Stimulated activated naive CD8-positive, alpha-beta T cell treated with anti-CD3 and anti-CD28 coated beads, Interleukin-15, Interleukin-2, amounts not matched to agents 100 ng/mL and 50 ng/mL, for 24 hours (primary cell): ENCODE measurements at regions not wholly inside any gene's neighbourhood (a gene's known extent, or its start where the extent isn't known, plus 50 kb on each side); places are given as distances from the start of the nearest gene placed in this dataset.

Experiments used
- H3K27ac Mint-ChIP-seq: one replicate; pipeline ENCODE4 v1.8.0; 2021; ENCODE audit warnings: mild to moderate bottlenecking, mixed read lengths
- H3K27me3 Mint-ChIP-seq: one replicate; pipeline ENCODE4 v1.8.0; 2021; ENCODE audit warnings: mixed read lengths
- H3K36me3 Mint-ChIP-seq: one replicate; pipeline ENCODE4 v1.8.0; 2021; ENCODE audit warnings: low read depth, mixed read lengths
- H3K4me1 Mint-ChIP-seq: one replicate; pipeline ENCODE4 v1.8.0; 2021; ENCODE audit warnings: low read depth, mixed read lengths
- H3K4me3 Mint-ChIP-seq: one replicate; pipeline ENCODE4 v1.8.0; 2021; ENCODE audit warnings: mild to moderate bottlenecking, mixed read lengths
- H3K9me3 Mint-ChIP-seq: one replicate; pipeline ENCODE4 v1.8.0; 2021; ENCODE audit warnings: mixed read lengths

DNA sequence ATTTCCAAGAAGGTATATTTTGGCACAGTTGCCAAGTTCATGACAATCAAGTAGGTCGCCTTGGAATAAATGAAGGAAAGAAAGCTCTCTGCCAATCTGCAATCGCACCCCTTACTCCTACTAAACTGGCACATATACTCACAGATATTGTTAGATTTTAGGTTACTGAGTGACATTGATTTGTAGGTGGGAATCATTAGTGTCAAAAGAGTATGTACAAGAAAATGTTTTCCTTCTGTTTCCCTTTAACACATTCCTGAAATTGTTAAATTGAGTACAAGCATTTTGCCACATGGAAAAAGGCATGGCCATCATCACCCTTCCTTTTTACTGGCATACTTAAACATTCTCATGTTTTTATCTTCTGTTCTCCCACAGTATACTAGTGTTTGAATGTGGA is 2868.3 kb upstream of the PCDH20 start:
- Mint-ChIP-seq H3K27ac (no peak overlapping the region), H3K27me3 (no peaks in the 10 kb centered on the region), H3K36me3 (no peaks in the 10 kb centered on the region), H3K4me3 (no peak overlapping the region), H3K9me3 (peaks cover 20% of the 10 kb centered on the region), H3K4me1 (no peaks in the 10 kb centered on the region)

DNA sequence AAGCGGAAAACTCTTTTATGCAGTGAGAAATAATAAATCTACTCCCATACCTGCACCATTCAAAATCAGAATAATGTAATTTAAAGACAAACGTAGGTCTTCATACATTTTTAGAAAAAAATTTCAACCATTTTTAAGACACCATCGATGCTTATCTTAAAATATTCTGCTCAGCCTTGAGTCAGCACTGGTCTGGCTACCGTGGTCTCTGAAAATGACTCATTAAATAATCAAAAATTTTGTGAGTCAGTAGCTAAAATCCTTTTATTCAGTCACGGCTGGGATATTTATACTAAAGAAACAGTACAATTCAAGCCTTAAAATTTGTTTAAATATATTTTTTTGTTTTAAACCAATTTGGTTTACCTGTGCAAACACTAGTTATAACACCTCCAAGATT is 2862.8 kb upstream of the PCDH20 start:
- Mint-ChIP-seq H3K27me3 (no peaks in the 10 kb centered on the region), H3K27ac (no peak overlapping the region), H3K4me3 (no peak overlapping the region), H3K9me3 (peaks cover 6% of the 10 kb centered on the region), H3K36me3 (no peaks in the 10 kb centered on the region), H3K4me1 (no peaks in the 10 kb centered on the region)

DNA sequence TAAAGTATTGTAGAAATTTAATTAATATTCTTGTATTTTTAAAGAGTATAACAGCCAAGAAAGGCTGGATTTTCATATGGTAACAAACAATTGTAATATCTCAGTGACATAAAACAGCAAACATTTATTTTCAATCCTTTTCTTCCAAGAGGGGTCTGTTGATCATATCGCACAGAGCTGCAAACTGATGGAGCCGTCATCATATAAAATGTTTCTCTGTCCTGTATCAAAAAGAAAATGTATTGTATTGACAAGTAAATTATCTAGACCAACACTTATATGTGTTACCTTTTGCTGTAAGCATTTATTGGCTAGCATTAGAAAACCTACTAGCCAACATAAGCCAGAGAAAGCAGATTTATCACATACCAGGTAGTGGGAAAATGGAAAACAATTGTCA is 2861.4 kb upstream of the PCDH20 start:
- H3K27ac Mint-ChIP-seq = no peak overlapping the region
- H3K36me3 Mint-ChIP-seq = no peaks in the 10 kb centered on the region
- H3K4me3 Mint-ChIP-seq = no peak overlapping the region
- no peaks in the 10 kb centered on the region for H3K4me1 Mint-ChIP-seq
- peaks cover 6% of the 10 kb centered on the region for H3K9me3 Mint-ChIP-seq
- H3K27me3 Mint-ChIP-seq = no peaks in the 10 kb centered on the region

DNA sequence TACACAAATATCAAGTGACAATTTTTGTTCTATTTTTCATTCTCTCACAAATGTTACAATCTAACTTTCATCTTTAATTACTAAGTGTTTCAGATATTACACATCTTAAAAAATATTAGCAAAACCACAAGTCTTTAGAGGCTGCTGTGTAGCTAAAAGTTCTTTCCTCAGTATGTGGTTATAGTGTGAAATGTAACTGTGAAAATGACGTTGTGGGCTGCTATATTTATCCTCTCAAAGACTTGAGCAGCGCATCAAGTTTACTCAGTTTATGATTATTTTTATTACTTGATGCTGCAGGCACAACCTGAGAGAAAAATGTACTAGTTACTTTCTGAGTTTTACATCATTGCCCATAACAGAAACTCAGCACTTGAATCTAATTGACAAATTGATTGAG is 2860.6 kb upstream of the PCDH20 start:
- Mint-ChIP-seq H3K27ac (no peak overlapping the region), H3K27me3 (no peaks in the 10 kb centered on the region), H3K4me3 (no peak overlapping the region), H3K4me1 (no peaks in the 10 kb centered on the region), H3K9me3 (no peaks in the 10 kb centered on the region), H3K36me3 (no peaks in the 10 kb centered on the region)

DNA sequence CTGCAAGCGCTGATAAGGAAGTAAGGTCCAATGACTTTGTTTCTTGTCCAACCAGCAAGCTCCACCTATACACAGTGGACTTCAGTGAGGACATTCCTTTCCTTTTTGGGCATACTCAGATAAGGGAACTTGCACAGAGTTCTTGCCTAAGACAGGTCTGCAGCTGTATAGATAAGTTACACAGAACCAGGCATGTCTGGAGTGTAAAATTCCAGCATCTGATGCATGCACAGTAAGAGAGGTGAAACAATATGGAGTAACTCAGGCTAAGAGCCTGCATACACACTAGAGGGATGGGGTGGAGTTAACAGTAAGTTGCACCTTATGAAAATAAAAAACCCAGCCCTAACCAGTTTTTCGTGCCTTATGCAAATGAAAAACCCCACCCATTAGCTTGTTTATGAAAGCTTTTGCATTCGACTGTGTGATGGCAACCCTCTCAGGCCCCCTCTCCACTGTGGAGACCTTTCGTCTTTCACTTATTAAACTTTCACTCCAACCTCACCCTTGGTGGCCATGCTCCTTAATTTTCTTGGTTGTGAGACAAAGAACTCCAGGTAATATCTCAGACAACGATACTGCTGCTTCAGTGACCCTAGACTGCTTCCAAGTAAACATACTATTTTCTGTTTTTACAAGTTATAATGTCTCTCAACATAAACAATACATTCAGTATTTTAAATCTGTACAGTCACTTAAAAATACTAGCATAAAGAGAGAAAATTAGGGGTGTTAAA is 2859.0 kb upstream of the PCDH20 start:
- no peak overlapping the region for H3K4me3 Mint-ChIP-seq
- H3K27ac Mint-ChIP-seq = no peak overlapping the region
- H3K36me3 Mint-ChIP-seq = no peaks in the 10 kb centered on the region
- no peaks in the 10 kb centered on the region for H3K27me3 Mint-ChIP-seq
- no peaks in the 10 kb centered on the region for H3K9me3 Mint-ChIP-seq
- H3K4me1 Mint-ChIP-seq = no peaks in the 10 kb centered on the region

DNA sequence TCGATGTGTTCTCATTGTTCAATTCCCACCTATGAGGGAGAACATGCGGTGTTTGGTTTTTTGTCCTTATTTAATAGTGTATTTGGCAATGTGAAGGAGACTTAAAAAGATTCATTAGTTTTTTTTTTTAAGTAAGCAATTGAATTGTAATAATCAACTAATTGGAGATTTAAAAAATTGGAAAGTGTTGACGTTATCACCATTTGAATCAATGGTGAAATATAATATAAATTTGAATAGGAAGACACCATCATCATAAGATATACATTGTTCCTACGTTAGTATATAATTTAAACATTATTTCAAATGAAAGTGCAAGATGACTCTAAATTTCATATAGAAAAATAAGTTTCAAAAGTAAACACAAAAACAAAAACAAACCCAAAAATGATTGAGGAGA is 2858.1 kb upstream of the PCDH20 start:
- Mint-ChIP-seq H3K27me3 (no peaks in the 10 kb centered on the region), H3K27ac (no peak overlapping the region), H3K36me3 (no peaks in the 10 kb centered on the region), H3K9me3 (no peaks in the 10 kb centered on the region), H3K4me1 (no peaks in the 10 kb centered on the region), H3K4me3 (no peak overlapping the region)

DNA sequence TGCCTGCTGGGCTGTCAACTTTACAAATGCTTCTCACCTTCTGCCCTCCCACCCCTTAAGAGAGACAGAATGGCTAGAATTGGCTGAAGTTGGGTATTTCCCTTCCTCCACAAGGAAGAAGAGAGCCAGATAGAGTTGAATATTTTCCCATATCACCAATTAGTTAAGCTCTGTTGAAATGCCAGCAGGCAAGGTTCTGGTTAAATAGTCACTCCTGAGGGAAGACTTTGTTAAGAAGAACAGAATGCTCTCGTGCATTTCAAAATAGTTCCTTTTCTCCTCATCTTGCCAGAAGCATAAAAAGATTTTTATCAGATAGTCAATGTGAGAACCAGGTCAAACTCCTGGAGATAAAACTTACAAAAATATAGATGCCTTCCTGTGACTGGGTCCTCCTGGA is 2857.0 kb upstream of the PCDH20 start:
- Mint-ChIP-seq H3K4me1 (no peaks in the 10 kb centered on the region), H3K27me3 (no peaks in the 10 kb centered on the region), H3K9me3 (peaks cover 4% of the 10 kb centered on the region), H3K36me3 (no peaks in the 10 kb centered on the region), H3K4me3 (no peak overlapping the region), H3K27ac (no peak overlapping the region)

DNA sequence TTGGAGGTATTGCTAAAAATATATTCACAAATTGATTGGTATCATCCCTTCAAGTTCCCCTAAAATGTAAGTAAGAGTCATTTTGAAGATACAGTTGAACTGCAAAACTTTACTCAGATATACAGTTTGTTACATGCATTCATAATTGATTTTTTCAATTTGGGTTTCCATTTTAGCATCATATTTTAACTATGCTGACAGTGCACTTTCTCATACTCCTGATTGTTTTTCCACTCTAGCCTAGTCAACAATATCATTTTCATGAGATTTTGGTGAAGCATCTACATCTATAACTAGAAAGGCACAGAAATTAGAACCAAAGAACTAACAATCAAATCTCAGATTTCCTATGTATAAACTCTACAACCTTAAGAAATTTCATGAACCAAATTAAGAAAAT is 2850.4 kb upstream of the PCDH20 start:
- H3K4me3 Mint-ChIP-seq = no peak overlapping the region
- H3K36me3 Mint-ChIP-seq = no peaks in the 10 kb centered on the region
- H3K27ac Mint-ChIP-seq = no peak overlapping the region
- H3K9me3 Mint-ChIP-seq = peaks cover 29% of the 10 kb centered on the region
- H3K4me1 Mint-ChIP-seq = no peaks in the 10 kb centered on the region
- no peaks in the 10 kb centered on the region for H3K27me3 Mint-ChIP-seq

DNA sequence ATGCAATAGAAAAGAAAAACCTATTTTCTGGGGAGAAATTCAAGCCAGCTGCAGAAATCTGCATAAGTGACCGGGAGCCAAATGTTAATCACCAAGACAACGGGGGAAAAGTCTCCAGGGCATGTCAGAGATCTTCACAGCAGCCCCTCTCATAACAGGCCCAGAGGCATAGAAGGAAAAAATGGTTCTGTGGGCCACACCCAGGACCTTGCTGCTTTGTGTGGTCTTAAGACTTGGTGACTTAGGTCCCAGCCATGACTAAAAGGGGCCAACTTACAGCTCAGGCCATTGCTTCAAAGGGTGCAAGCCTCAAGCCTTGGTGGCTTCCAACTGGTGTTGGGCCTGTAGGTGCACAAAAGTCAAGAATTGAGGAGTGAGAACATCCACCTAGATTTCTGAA is 2847.6 kb upstream of the PCDH20 start:
- no peaks in the 10 kb centered on the region for H3K36me3 Mint-ChIP-seq
- H3K27ac Mint-ChIP-seq = no peak overlapping the region
- peaks cover 27% of the 10 kb centered on the region for H3K9me3 Mint-ChIP-seq
- H3K4me1 Mint-ChIP-seq = no peaks in the 10 kb centered on the region
- H3K4me3 Mint-ChIP-seq = no peak overlapping the region
- no peaks in the 10 kb centered on the region for H3K27me3 Mint-ChIP-seq

DNA sequence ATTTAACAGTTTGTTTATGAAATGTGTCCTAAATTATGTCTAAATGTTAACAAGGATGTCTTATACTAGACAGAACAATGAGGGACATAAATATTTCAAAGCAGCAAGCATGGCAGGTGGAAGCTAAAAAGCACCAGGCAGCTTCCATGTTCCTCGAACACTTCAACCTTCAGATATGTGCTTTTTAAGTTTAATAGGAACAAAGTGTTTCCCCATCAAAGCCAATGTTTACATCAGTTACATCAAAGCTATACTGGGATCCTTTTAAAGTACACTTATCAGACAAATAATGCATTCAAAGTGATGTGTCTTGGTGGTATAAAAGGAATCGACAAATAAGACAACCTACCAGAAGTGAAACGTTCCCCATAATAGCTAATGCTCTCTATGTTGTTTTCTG is 2841.1 kb upstream of the PCDH20 start:
- H3K27me3 Mint-ChIP-seq = no peaks in the 10 kb centered on the region
- H3K9me3 Mint-ChIP-seq = peaks cover 16% of the 10 kb centered on the region
- H3K27ac Mint-ChIP-seq = no peak overlapping the region
- H3K4me3 Mint-ChIP-seq = no peak overlapping the region
- no peaks in the 10 kb centered on the region for H3K4me1 Mint-ChIP-seq
- H3K36me3 Mint-ChIP-seq = no peaks in the 10 kb centered on the region

DNA sequence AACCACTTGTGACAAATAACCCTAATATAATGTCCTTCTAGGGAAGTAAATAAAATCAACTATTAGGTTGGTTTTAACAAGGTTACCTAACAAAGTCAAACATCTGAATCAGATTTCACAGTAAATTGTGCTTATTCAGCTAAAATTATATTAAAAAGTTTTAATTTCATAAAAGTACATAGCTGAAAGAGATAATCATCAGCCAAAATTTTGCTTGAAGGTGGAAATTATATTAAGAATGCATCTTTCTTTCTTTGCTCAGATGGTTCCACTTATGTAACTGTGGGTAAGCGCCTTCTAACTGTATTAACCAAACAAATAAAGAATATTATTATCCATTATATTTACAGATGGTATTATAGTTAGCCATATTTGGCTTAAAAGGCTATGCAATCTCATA is 2840.3 kb upstream of the PCDH20 start:
- Mint-ChIP-seq H3K36me3 (no peaks in the 10 kb centered on the region), H3K4me1 (no peaks in the 10 kb centered on the region), H3K27me3 (no peaks in the 10 kb centered on the region), H3K9me3 (peaks cover 16% of the 10 kb centered on the region), H3K4me3 (no peak overlapping the region), H3K27ac (no peak overlapping the region)

DNA sequence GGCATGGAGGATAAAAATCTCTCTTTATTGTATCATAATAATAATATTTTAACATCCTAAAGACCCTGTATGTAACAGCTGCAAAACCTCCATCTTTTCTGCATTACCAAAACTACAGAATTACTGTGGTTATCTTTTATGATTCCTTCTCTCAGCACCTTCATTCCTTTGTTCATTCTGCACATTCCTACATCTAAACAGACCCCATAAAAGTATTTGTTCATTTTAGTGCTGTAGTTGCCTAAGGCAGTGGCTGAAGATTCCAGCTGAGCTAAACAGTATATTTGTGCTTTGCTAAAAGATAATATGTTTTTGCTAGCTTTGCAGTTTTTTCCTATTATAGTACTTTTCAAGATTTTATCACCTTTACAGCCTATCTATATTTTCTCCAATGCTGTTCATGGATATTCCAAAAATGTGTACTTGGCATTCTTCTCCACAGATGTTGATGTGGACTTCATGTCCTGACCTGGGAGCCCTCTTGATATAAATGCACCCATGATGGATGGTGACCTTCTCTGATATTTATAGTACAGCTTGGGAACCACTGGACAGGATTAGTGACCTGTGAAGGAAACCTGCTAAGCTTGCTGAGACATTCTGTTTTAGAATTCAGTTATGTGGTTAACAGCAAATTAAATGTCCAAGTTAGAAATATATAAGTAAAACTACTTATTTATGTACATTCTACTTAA is 2832.9 kb upstream of the PCDH20 start:
- H3K9me3 Mint-ChIP-seq = peaks cover 23% of the 10 kb centered on the region
- H3K36me3 Mint-ChIP-seq = no peaks in the 10 kb centered on the region
- no peak overlapping the region for H3K27ac Mint-ChIP-seq
- H3K4me3 Mint-ChIP-seq = no peak overlapping the region
- no peaks in the 10 kb centered on the region for H3K27me3 Mint-ChIP-seq
- H3K4me1 Mint-ChIP-seq = no peaks in the 10 kb centered on the region

DNA sequence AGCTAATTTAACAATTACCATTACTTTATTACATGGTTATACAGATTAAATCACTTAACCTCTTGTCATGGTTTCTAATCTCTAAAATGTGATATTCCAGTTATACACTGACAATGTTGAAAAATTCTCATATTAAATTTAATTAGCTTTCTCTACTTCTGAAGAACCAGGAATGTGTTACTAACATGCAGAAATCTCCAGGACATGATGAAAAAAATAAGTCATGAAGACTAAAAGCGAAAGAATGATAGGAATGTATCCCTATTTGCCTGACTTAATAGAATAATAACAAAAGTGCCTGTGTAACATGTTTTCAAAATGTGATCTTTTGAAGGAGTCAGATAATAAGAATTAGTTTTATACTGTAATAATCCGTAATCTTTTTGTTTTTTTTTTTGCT is 2823.7 kb upstream of the PCDH20 start:
- Mint-ChIP-seq H3K4me1 (no peaks in the 10 kb centered on the region), H3K27me3 (no peaks in the 10 kb centered on the region), H3K4me3 (no peak overlapping the region), H3K27ac (no peak overlapping the region), H3K9me3 (peaks cover 11% of the 10 kb centered on the region), H3K36me3 (no peaks in the 10 kb centered on the region)

DNA sequence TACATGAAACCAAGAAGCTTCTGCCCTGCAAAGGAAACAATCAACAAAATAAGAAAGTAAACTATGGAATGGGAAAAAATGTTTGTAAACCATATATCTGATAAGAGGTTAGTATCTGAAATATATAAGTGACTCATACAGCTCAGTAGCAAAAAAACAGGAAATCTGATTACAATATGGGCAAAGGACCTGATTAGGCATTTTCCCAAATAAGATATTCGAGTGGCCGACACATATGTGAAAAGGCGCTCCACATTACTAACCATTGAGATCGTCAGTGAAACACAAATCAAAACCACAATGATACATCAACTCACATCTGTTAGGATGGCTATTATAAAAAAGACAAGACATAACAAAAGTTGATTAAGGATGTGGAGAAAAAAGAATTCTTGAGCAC is 2818.6 kb upstream of the PCDH20 start:
- Mint-ChIP-seq H3K36me3 (no peaks in the 10 kb centered on the region), H3K4me1 (no peaks in the 10 kb centered on the region), H3K9me3 (peaks cover 9% of the 10 kb centered on the region), H3K27me3 (no peaks in the 10 kb centered on the region), H3K27ac (no peak overlapping the region), H3K4me3 (no peak overlapping the region)

DNA sequence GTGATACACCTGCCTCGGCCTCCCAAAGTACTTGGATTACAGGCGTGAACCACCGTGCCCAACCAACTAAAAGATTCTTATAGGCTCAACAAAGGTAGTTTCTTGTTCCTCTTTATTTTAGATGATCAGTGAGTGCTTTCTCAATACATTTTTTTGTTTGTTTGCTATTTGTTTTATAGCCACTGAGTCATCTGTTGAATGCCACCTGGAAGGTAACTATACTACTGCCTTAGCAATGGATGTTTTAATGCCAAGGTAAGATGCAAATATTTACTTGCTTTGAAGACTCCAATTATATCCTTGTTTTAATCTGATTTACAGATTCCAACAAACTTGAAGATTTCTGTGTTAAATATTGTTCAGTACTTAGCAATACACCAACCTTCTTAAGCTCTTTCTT is 2807.4 kb upstream of the PCDH20 start:
- Mint-ChIP-seq H3K9me3 (peaks cover 11% of the 10 kb centered on the region), H3K4me1 (no peaks in the 10 kb centered on the region), H3K27ac (no peak overlapping the region), H3K27me3 (no peaks in the 10 kb centered on the region), H3K36me3 (no peaks in the 10 kb centered on the region), H3K4me3 (no peak overlapping the region)
